ENCODE measurements at regions not wholly inside any gene's neighbourhood (a gene's known extent, or its start where the extent isn't known, plus 50 kb on each side); places are given as distances from the start of the nearest gene placed in this dataset.

GRCh38 chr11:110892741-110893285 is 180.6 kb upstream of the ARHGAP20 start:
- Mint-ChIP-seq H3K27me3 (no peaks in the 10 kb centered on the region), H3K4me1 (ENCODE audit: low read depth) (no peaks in the 10 kb centered on the region), H3K27ac (no peak overlapping the region), H3K36me3 (ENCODE audit: low read depth) (no peaks in the 10 kb centered on the region), H3K9me3 (no peaks in the 10 kb centered on the region), H3K4me3 (no peak overlapping the region)
- ATAC-seq (no peak), DNase-seq (no peak)
- TF ChIP-seq CTCF (IDR thresholded peaks at IDR 0.05) = no peak
- intact Hi-C loops (cut with micrococcal nuclease) = no loop called here
- POLR2A ChIA-PET = no interaction called here
- CTCF ChIA-PET = interaction anchor here (0.7 kb wide), 1 partner anchor 30 kb away, joined by 3 read pairs; no protein-coding TSS in a partner anchor

GRCh38 chr11:110891411-110891810 is 179.2 kb upstream of the ARHGAP20 start:
- no peak for TF ChIP-seq CTCF (IDR thresholded peaks at IDR 0.05)
- no peak for DNase-seq
- CTCF ChIA-PET = no interaction called here
- no peaks in the 10 kb centered on the region for H3K9me3 Mint-ChIP-seq
- peaks cover 2% of the 10 kb centered on the region for H3K27me3 Mint-ChIP-seq
- H3K4me1 Mint-ChIP-seq (ENCODE audit: low read depth) = peaks cover under 1% of the 10 kb centered on the region
- POLR2A ChIA-PET = no interaction called here
- no peaks in the 10 kb centered on the region for H3K36me3 Mint-ChIP-seq (ENCODE audit: low read depth)
- intact Hi-C loops (cut with micrococcal nuclease) = no loop called here
- H3K4me3 Mint-ChIP-seq = no peak overlapping the region
- no peak overlapping the region for H3K27ac Mint-ChIP-seq
- ATAC-seq = no peak

- POLR2A ChIA-PET = no interaction called here
- TF ChIP-seq CTCF (IDR thresholded peaks at IDR 0.05) = no peak
- no peak for ATAC-seq
Observed at GRCh38 chr11:110890995-110891394, 178.8 kb upstream of the ARHGAP20 start.

GRCh38 chr11:110886288-110886970 is 174.2 kb upstream of the ARHGAP20 start:
- Mint-ChIP-seq H3K4me3 (no peak overlapping the region), H3K27me3 (peaks cover 2% of the 10 kb centered on the region), H3K4me1 (ENCODE audit: low read depth) (peaks cover 3% of the 10 kb centered on the region), H3K36me3 (ENCODE audit: low read depth) (no peaks in the 10 kb centered on the region), H3K27ac (no peak overlapping the region), H3K9me3 (no peaks in the 10 kb centered on the region)
- ChIA-PET POLR2A (interaction anchor here (1.3 kb wide), 1 partner anchor 8 kb away, joined by 3 read pairs; no protein-coding TSS in a partner anchor), CTCF (no interaction called here)
- ATAC-seq = peak; percentile 30
- no peak for TF ChIP-seq CTCF (IDR thresholded peaks at IDR 0.05)
- intact Hi-C loops (cut with micrococcal nuclease) = no loop called here
- DNase-seq = no peak

More at GRCh38 chr11:110890995-110891394, 178.8 kb upstream of the ARHGAP20 start:
- Mint-ChIP-seq H3K4me1 (ENCODE audit: low read depth) (peaks cover 3% of the 10 kb centered on the region), H3K4me3 (no peak overlapping the region), H3K36me3 (ENCODE audit: low read depth) (no peaks in the 10 kb centered on the region), H3K9me3 (no peaks in the 10 kb centered on the region), H3K27me3 (peaks cover 2% of the 10 kb centered on the region), H3K27ac (no peak overlapping the region)
- intact Hi-C loops (cut with micrococcal nuclease) = no loop called here
- DNase-seq = no peak
- CTCF ChIA-PET = no interaction called here

- intact Hi-C loops (cut with micrococcal nuclease) = no loop called here
- ChIA-PET CTCF (no interaction called here), POLR2A (no interaction called here)
- Mint-ChIP-seq H3K9me3 (no peaks in the 10 kb centered on the region), H3K4me3 (no peak overlapping the region), H3K36me3 (ENCODE audit: low read depth) (no peaks in the 10 kb centered on the region), H3K4me1 (ENCODE audit: low read depth) (peaks cover 3% of the 10 kb centered on the region), H3K27me3 (peaks cover 2% of the 10 kb centered on the region), H3K27ac (no peak overlapping the region)
- ATAC-seq (no peak), DNase-seq (no peak)
- no peak for TF ChIP-seq CTCF (IDR thresholded peaks at IDR 0.05)
Observed at GRCh38 chr11:110883256-110883655, 171.0 kb upstream of the ARHGAP20 start.

Data from activated CD8-positive, alpha-beta T cell treated with anti-CD3 and anti-CD28 coated beads for 36 hours (primary cell).